Spleen (tissue), 11 donors: ENCODE measurements at regions not wholly inside any gene's neighbourhood (a gene's known extent, or its start where the extent isn't known, plus 50 kb on each side); places are given as distances from the start of the nearest gene placed in this dataset.

Experiments used
- DNase-seq: peaks from one replicate; pipeline ENCODE4 v3.0.0-alpha.2; 2020
- H3K27ac ChIP-seq, 8 donors: fragments of 200-600 bp; sonication (generic) in 7 of 8; 1 replicate in 4 of 8; 2 replicates in 4 of 8; pipeline versions ENCODE4 v1.5.0 to v1.8.0; 2016 to 2021; ENCODE audit warnings: inconsistent platforms in 4 of 8, mild to moderate bottlenecking in 4 of 8, moderate library complexity in 1 of 8
- H3K27me3 ChIP-seq, 7 donors: fragments of 200-600 bp; sonication (generic) in 6 of 7; replicated peaks in 1 of 7; 1 replicate in 4 of 7; 2 replicates in 3 of 7; pipeline versions ENCODE4 v1.5.0 to v1.8.0; 2016 to 2021; ENCODE audit warnings: inconsistent platforms in 3 of 7, mild to moderate bottlenecking in 1 of 7
- H3K36me3 ChIP-seq, 6 donors: fragments of 200-600 bp; sonication (generic) in 5 of 6; 1 replicate in 4 of 6; 2 replicates in 2 of 6; pipeline versions ENCODE4 v1.5.0 to v1.8.0; 2016 to 2021; ENCODE audit warnings: inconsistent platforms in 2 of 6
- H3K4me1 ChIP-seq, 6 donors: fragments of 200-600 bp; sonication (generic) in 5 of 6; 1 replicate in 3 of 6; 2 replicates in 3 of 6; pipeline versions ENCODE4 v1.5.0 to v1.8.0; 2016 to 2021; ENCODE audit warnings: inconsistent platforms in 3 of 6
- H3K4me3 ChIP-seq, 8 donors: fragments of 200-600 bp; sonication (generic) in 7 of 8; 1 replicate in 4 of 8; 2 replicates in 4 of 8; pipeline versions ENCODE4 v1.5.0 to v1.8.0; 2016 to 2021; ENCODE audit warnings: inconsistent platforms in 4 of 8, mild to moderate bottlenecking in 4 of 8, moderate library complexity in 2 of 8
- H3K9me3 ChIP-seq, 8 donors: fragments of 200-600 bp; sonication (generic) in 7 of 8; 1 replicate in 4 of 8; 2 replicates in 4 of 8; pipeline versions ENCODE4 v1.5.0 to v1.8.0; 2016 to 2021; ENCODE audit warnings: inconsistent platforms in 4 of 8
- POLR2A ChIP-seq, 3 donors: fragments of 450-650 bp; IDR thresholded peaks; one replicate each; pipeline ENCODE4 v1.5.1; 2017; ENCODE audit warnings: antibody characterized with exemption in 3 of 3, mild to moderate bottlenecking in 1 of 3
- POLR2AphosphoS5 ChIP-seq, 3 donors: sonication (generic); formaldehyde crosslinking; IDR thresholded peaks; one replicate each; pipeline ENCODE4 v1.5.1; 2017; ENCODE audit warnings: antibody characterized with exemption in 3 of 3
- WGBS, 5 donors: extraction: QIAGEN DNeasy Blood & Tissue Kit in 3 of 5; methylation state at CpG; one replicate each; pipeline versions ENCODE4 v1.1.5 to v1.1.7; 2013 to 2018; 5-methylcytosine and 5-hydroxymethylcytosine counted together
- intact Hi-C: fragments of 100-400 bp; cut with DNase I; formaldehyde crosslinking; loops from one replicate; pipeline ENCODE4 v1.15.0; 2023; ENCODE audit warnings: low total_unique reads
- TF ChIP-seq, protein P1 (sequence below), 11 experiments: fragments of 200-600 bp in 7 of 11; fragments of 450-650 bp in 4 of 11; sonication (generic) in 4 of 11; IDR thresholded peaks in 8 of 11; conservative IDR thresholded peaks in 3 of 11; 1 replicate in 7 of 11; 2 replicates in 4 of 11; pipeline versions ENCODE4 v1.4.0 to v1.8.0; 2016 to 2021; ENCODE audit warnings: antibody characterized with exemption in 11 of 11, inconsistent platforms in 4 of 11, mild to moderate bottlenecking in 1 of 11
- donor health status: healthy with polysubstance abuse.
- donor health status: DM: no; HTN: no; CAD: no; lungs with moderate emphysema.
- donor health status: DM: no; HTN: no; CAD: no.
- donor health status: Bipolar disorder and iron deficiency.
- donor health status: healthy.
- donor health status: DM: no; HTN: no; CAD: no.
- donor health status: DM: yes; HTN: yes; CAD: no.

DNA sequence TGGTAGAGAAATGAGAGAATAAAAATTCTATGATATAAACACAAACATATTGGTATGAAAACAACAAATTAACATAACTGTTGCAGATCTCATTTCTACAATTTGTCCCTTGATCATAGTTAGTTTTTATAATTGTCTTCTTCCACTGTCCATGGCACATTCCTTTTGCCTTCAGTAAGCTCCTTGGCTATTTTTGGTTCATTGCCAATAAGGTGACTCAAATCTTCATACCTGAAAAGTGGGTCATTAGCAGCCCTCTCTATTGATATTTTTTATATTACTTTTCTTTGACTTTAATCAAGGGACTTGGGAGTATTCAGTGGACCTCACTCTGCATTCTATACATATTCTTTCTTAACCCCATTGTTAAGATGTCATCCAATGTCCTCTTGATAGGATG lies 552.9 kb downstream of the TDRD15 start:
- TF ChIP-seq POLR2AphosphoS5 (IDR thresholded peaks at IDR 0.05) (no peak), POLR2A (IDR thresholded peaks at IDR 0.05) (no peak)
- TF ChIP-seq, protein P1, sequence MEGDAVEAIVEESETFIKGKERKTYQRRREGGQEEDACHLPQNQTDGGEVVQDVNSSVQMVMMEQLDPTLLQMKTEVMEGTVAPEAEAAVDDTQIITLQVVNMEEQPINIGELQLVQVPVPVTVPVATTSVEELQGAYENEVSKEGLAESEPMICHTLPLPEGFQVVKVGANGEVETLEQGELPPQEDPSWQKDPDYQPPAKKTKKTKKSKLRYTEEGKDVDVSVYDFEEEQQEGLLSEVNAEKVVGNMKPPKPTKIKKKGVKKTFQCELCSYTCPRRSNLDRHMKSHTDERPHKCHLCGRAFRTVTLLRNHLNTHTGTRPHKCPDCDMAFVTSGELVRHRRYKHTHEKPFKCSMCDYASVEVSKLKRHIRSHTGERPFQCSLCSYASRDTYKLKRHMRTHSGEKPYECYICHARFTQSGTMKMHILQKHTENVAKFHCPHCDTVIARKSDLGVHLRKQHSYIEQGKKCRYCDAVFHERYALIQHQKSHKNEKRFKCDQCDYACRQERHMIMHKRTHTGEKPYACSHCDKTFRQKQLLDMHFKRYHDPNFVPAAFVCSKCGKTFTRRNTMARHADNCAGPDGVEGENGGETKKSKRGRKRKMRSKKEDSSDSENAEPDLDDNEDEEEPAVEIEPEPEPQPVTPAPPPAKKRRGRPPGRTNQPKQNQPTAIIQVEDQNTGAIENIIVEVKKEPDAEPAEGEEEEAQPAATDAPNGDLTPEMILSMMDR (IDR thresholded peaks at IDR 0.05 in 8 of 11, conservative IDR thresholded peaks at IDR 0.05 in 3 of 11): no peak
- Histone ChIP-seq H3K27ac (no peak overlapping the region), H3K36me3 (no peaks in the 10 kb centered on the region), H3K4me1 (no peaks in the 10 kb centered on the region), H3K27me3 (no peaks in the 10 kb centered on the region), H3K4me3 (no peak overlapping the region), H3K9me3 (peaks cover 0 to 22% (median 12%) of the 10 kb centered on the region in 8 donors)
- no peak for DNase-seq
- intact Hi-C loops: no loop called here

DNA sequence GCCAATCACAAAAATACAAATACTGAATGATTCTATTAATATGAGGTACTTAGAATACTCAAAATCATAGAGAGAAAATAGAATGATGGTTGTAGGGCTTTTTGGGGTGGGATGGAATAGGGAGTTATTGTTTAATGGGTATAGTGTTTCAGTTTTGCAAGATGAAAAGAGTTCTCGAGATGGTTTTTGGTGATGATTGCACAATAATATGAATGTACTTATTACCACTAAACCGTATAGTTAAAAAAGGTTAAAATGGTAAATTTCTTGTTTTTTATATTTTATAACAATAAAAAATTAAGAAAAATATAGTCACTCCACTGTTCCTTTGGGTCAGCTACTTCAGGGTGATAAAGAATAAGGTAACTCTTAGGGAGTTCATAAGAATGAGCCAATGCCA lies 560.1 kb downstream of the TDRD15 start:
- no peaks in the 10 kb centered on the region for H3K4me1 ChIP-seq
- no peak for DNase-seq
- H3K4me3 ChIP-seq: no peak overlapping the region
- intact Hi-C loops: no loop called here
- TF ChIP-seq, protein P1 (IDR thresholded peaks at IDR 0.05 in 8 of 11, conservative IDR thresholded peaks at IDR 0.05 in 3 of 11): no peak
- no peak for TF ChIP-seq POLR2AphosphoS5 (IDR thresholded peaks at IDR 0.05)
- no peak for TF ChIP-seq POLR2A (IDR thresholded peaks at IDR 0.05)
- H3K9me3 ChIP-seq: peaks cover 0 to 30% (median 20%) of the 10 kb centered on the region in 8 donors
- H3K27ac ChIP-seq: no peak overlapping the region
- no peaks in the 10 kb centered on the region for H3K36me3 ChIP-seq
- H3K27me3 ChIP-seq: no peaks in the 10 kb centered on the region
- whole genome bisulfite sequencing, 5 donors: 82 to 90% (median 87%) methylated on average over 2 of the region's 2 CpGs

DNA sequence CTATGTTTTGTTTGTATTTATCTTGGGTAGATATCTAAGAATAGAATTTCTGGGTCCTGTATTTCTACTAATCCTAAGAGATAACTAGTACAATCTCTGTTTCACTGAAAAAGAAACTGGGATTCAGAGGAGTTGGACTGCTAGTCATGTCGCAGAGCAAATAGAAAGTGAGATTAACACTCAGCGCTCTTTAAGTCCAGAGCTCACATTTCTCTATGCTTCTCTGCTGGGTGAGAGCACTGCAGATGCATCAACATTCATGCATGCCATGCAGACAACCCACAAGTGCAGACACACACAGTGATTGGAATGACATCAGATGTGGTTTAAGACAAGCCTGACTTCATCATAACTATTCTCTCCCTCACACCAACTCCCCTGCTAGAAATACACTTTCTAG lies 563.8 kb downstream of the TDRD15 start:
- Histone ChIP-seq H3K36me3 (no peaks in the 10 kb centered on the region), H3K4me1 (no peaks in the 10 kb centered on the region), H3K4me3 (no peak overlapping the region), H3K27me3 (no peaks in the 10 kb centered on the region), H3K27ac (no peak overlapping the region), H3K9me3 (peaks cover 0 to 6% (median under 1%) of the 10 kb centered on the region in 8 donors)
- DNase-seq: no peak
- intact Hi-C loops: no loop called here
- 84 to 95% (median 89%) methylated on average over 2 of the region's 2 CpGs for WGBS, 5 donors
- TF ChIP-seq, protein P1 (IDR thresholded peaks at IDR 0.05 in 8 of 11, conservative IDR thresholded peaks at IDR 0.05 in 3 of 11): no peak
- TF ChIP-seq POLR2A (IDR thresholded peaks at IDR 0.05): no peak
- no peak for TF ChIP-seq POLR2AphosphoS5 (IDR thresholded peaks at IDR 0.05)

DNA sequence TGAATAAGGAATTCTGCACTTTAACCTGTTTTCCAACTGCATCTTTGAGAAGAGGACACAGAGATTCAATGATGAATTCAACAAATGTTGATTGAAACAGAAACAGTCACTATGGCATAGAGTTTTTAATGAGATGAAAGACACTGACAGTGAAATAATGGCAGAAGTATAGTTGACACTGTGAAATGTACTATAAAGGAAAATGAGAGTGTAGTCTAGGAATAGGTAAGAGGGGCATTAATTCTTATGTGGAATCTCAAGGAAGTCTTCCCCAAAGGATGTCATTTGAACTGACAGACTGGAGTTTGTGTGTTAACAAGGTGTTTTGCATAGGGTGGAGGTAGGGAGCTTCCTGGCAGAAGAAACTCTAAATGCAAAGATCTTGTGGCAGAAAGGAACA lies 566.2 kb downstream of the TDRD15 start:
- H3K27me3 ChIP-seq: no peaks in the 10 kb centered on the region
- H3K27ac ChIP-seq: no peak overlapping the region
- intact Hi-C loops: no loop called here
- TF ChIP-seq POLR2A (IDR thresholded peaks at IDR 0.05) (no peak), POLR2AphosphoS5 (IDR thresholded peaks at IDR 0.05) (no peak)
- TF ChIP-seq, protein P1 (IDR thresholded peaks at IDR 0.05 in 8 of 11, conservative IDR thresholded peaks at IDR 0.05 in 3 of 11): no peak
- H3K9me3 ChIP-seq: peaks cover 0 to 6% (median 0%) of the 10 kb centered on the region in 8 donors
- DNase-seq: no peak
- H3K36me3 ChIP-seq: no peaks in the 10 kb centered on the region
- H3K4me3 ChIP-seq: no peak overlapping the region
- H3K4me1 ChIP-seq: no peaks in the 10 kb centered on the region
